NB4 (cell line): ENCODE measurements at regions not wholly inside any gene's neighbourhood (a gene's known extent, or its start where the extent isn't known, plus 50 kb on each side); places are given as distances from the start of the nearest gene placed in this dataset.

Experiments used
- CTCF ChIP-seq: IDR thresholded peaks from one replicate; pipeline ENCODE4 v1.5.1; 2012; ENCODE audit warnings: low read depth, low read length
- MAX ChIP-seq: IDR thresholded peaks from 2 replicates; pipeline ENCODE4 v1.6.1; 2011; ENCODE audit warnings: low read depth, low read length
- MYC ChIP-seq: IDR thresholded peaks from 2 replicates; pipeline ENCODE4 v1.6.1; 2011; ENCODE audit warnings: low read depth, low read length
- POLR2A ChIP-seq: IDR thresholded peaks from 2 replicates; pipeline ENCODE4 v1.6.1; 2011; ENCODE audit warnings: mild to moderate bottlenecking; ENCODE audit not compliant: insufficient read length; ENCODE audit errors: extremely low read depth

- no peak for TF ChIP-seq CTCF
- no peak for TF ChIP-seq MYC
- no peak for TF ChIP-seq POLR2A
- TF ChIP-seq MAX: no peak
These were observed 539.1 kb downstream of the PRKD1 start for GRCh38 chr14:29388571-29388970.
